Right lobe of liver (tissue), 4 donors: ENCODE measurements at regions not wholly inside any gene's neighbourhood (a gene's known extent, or its start where the extent isn't known, plus 50 kb on each side); places are given as distances from the start of the nearest gene placed in this dataset.

Source experiments
- CTCF ChIP-seq, 4 donors: fragments of 200-600 bp in 3 of 4; fragments of 450-650 bp in 1 of 4; IDR thresholded peaks; one replicate each; pipeline versions ENCODE4 v1.5.1 to v1.8.0; 2016 to 2022; ENCODE audit warnings: antibody characterized with exemption in 4 of 4, mild to moderate bottlenecking in 2 of 4
- POLR2A ChIP-seq: fragments of 450-650 bp; IDR thresholded peaks from one replicate; pipeline ENCODE4 v1.6.1; 2017; ENCODE audit warnings: antibody characterized with exemption, mild to moderate bottlenecking
- donor health status: DM: no; HTN: no; CAD: no.
- donor health status: DM: no; HTN: no; CAD: no.
- donor health status: DM: no; HTN: yes; CAD: no.

GRCh38 chr6:18602931-18603330 lies 215.8 kb downstream of the RNF144B start:
- TF ChIP-seq CTCF (IDR thresholded peaks at IDR 0.05), result no peak
- TF ChIP-seq POLR2A, result no peak
